GM12865 (cell line): ENCODE measurements at regions not wholly inside any gene's neighbourhood (a gene's known extent, or its start where the extent isn't known, plus 50 kb on each side); places are given as distances from the start of the nearest gene placed in this dataset.

Experiments used
- DNase-seq: peaks from one replicate; pipeline ENCODE4 v3.0.0; 2010; ENCODE audit warnings: low read depth
- H3K4me3 ChIP-seq: 2 replicates; pipeline ENCODE4 v1.5.1; 2011; ENCODE audit warnings: mild to moderate bottlenecking, low read depth, low read length, control low read depth
- CTCF ChIP-seq: IDR thresholded peaks from 2 replicates; pipeline ENCODE4 v1.5.1; 2011; ENCODE audit warnings: low read length, control low read depth, low read depth, inconsistent platforms; ENCODE audit not compliant: insufficient read depth; ENCODE audit errors: missing control alignments

GRCh38 chr6:23293653-23294052, 724.3 kb downstream of the HDGFL1 start:
- no peak for TF ChIP-seq CTCF
- H3K4me3 ChIP-seq, result no peak overlapping the region
- no peak for DNase-seq

- no peak for TF ChIP-seq CTCF
- H3K4me3 ChIP-seq, result no peak overlapping the region
- DNase-seq, result no peak
These were observed 732.2 kb downstream of the HDGFL1 start for GRCh38 chr6:23301556-23301955.

GRCh38 chr6:23302514-23302913, 733.1 kb downstream of the HDGFL1 start:
- TF ChIP-seq CTCF, result no peak
- no peak for DNase-seq
- H3K4me3 ChIP-seq, result no peak overlapping the region

- no peak for TF ChIP-seq CTCF
- DNase-seq, result no peak
- H3K4me3 ChIP-seq, result no peak overlapping the region
These were observed 736.1 kb downstream of the HDGFL1 start for GRCh38 chr6:23305325-23305943.

GRCh38 chr6:23306251-23306950, 737.0 kb downstream of the HDGFL1 start:
- no peak for DNase-seq
- no peak overlapping the region for H3K4me3 ChIP-seq
- no peak for TF ChIP-seq CTCF

GRCh38 chr6:23307516-23307915, 738.1 kb downstream of the HDGFL1 start:
- TF ChIP-seq CTCF, result no peak
- DNase-seq, result no peak
- no peak overlapping the region for H3K4me3 ChIP-seq

- no peak for DNase-seq
- no peak overlapping the region for H3K4me3 ChIP-seq
- no peak for TF ChIP-seq CTCF
These were observed 738.8 kb downstream of the HDGFL1 start for GRCh38 chr6:23308166-23308565.
